ENCODE measurements at regions not wholly inside any gene's neighbourhood (a gene's known extent, or its start where the extent isn't known, plus 50 kb on each side); places are given as distances from the start of the nearest gene placed in this dataset.

DNA sequence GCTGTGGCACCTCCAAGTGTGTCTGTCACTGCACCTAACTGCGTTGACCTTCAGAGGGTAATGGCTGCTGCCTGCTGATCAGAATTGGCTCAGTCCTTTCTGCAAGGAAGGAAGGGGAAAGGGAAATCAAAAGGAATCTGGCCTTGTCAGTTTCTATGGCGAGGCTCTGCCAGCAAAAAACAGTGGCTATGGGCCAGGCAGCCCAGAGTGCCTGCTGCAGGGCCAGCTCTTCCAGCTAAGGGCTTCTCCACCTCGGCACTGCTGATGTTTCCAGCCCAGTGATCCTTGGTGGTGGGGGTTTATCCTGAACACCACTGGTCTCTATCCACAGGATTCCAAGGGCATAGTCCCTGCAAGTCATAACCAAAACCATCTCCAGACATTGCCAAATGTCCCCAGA, 184.3 kb downstream of the TJP1 start:
- no peak overlapping the region for H3K18ac ChIP-seq (ENCODE audit: low read depth in 1 of 2, low read length in 2 of 2)
- H2AK5ac ChIP-seq (ENCODE audit: low read length, severe bottlenecking) = no peak overlapping the region
- H3K4ac ChIP-seq (ENCODE audit: low read depth in 1 of 2, low read length in 2 of 2) = no peak overlapping the region
- 66% methylated on average over 3 of the region's 3 CpGs for WGBS
- no peak overlapping the region for H4K8ac ChIP-seq (ENCODE audit: low read length)
- H3K4me1 ChIP-seq (ENCODE audit: control insufficient read depth, insufficient read depth, low read depth, low read length) = peaks cover 1% of the 10 kb centered on the region
- no peaks in the 10 kb centered on the region for H3K79me1 ChIP-seq (replicated peaks; ENCODE audit: low read length, poor library complexity, severe bottlenecking)
- no peak overlapping the region for H4K91ac ChIP-seq (ENCODE audit: low read length)
- no peak overlapping the region for H2BK5ac ChIP-seq (ENCODE audit: low read depth, low read length, poor library complexity, severe bottlenecking)
- H2BK120ac ChIP-seq (ENCODE audit: low read depth, low read length) = no peak overlapping the region
- DNase-seq = no peak
- H3K4me3 ChIP-seq (ENCODE audit: insufficient read depth in 1 of 2, low read depth in 1 of 2, low read length in 2 of 2) = no peak overlapping the region
- H3K36me3 ChIP-seq (ENCODE audit: control insufficient read depth in 1 of 2, insufficient read depth in 2 of 2, low read depth in 1 of 2, low read length in 2 of 2) = no peaks in the 10 kb centered on the region
- H2BK15ac ChIP-seq (ENCODE audit: low read depth, poor library complexity, severe bottlenecking) = no peak overlapping the region
- H3K27me3 ChIP-seq (ENCODE audit: control insufficient read depth in 1 of 2, insufficient read depth in 1 of 2, low read length in 2 of 2) = peaks cover 8 to 14% of the 10 kb centered on the region in 2 experiments
- H2AFZ ChIP-seq (ENCODE audit: low read depth, low read length) = no peak overlapping the region
- H3K4me2 ChIP-seq (ENCODE audit: low read length, poor library complexity, severe bottlenecking) = no peak overlapping the region
- H3K23ac ChIP-seq (ENCODE audit: low read length in 2 of 2) = no peak overlapping the region
- no peak overlapping the region for H3K27ac ChIP-seq (ENCODE audit: low read length, poor library complexity, severe bottlenecking)
- no peaks in the 10 kb centered on the region for H3K9me3 ChIP-seq (ENCODE audit: control insufficient read depth, low read length)
- H3K9ac ChIP-seq (ENCODE audit: low read length) = no peak overlapping the region
- no peak overlapping the region for H2BK12ac ChIP-seq (ENCODE audit: low read length in 2 of 2)
- no peak overlapping the region for H3K14ac ChIP-seq (ENCODE audit: low read length in 2 of 2)

DNA sequence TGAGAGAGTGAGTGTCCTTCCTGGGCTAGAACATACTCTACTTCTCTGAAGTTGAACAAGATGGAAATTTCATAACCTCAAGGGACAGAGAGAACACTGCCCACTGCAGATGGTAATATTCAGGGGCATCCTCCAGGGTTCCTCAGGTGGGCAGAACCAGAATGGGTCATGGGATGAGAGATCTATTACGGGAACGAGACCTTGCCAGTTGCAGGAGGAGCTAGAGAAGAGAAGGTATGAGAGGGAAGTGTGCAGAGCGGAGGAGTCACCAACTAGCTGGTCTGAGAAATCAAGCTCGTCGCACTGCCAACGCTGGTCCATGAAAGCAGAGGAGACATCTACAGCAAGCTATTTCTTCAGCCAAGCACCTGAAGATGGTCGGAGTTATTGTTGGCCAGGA, 184.7 kb downstream of the TJP1 start:
- Histone ChIP-seq H3K9me3 (ENCODE audit: control insufficient read depth, low read length) (no peaks in the 10 kb centered on the region), H3K4me3 (ENCODE audit: insufficient read depth in 1 of 2, low read depth in 1 of 2, low read length in 2 of 2) (no peak overlapping the region), H3K4ac (ENCODE audit: low read depth in 1 of 2, low read length in 2 of 2) (no peak overlapping the region), H3K36me3 (ENCODE audit: control insufficient read depth in 1 of 2, insufficient read depth in 2 of 2, low read depth in 1 of 2, low read length in 2 of 2) (no peaks in the 10 kb centered on the region), H3K4me1 (ENCODE audit: control insufficient read depth, insufficient read depth, low read depth, low read length) (peaks cover 1% of the 10 kb centered on the region), H2BK120ac (ENCODE audit: low read depth, low read length) (no peak overlapping the region), H3K9ac (ENCODE audit: low read length) (no peak overlapping the region), H3K27me3 (ENCODE audit: control insufficient read depth in 1 of 2, insufficient read depth in 1 of 2, low read length in 2 of 2) (peaks cover 13 to 14% of the 10 kb centered on the region in 2 experiments), H4K8ac (ENCODE audit: low read length) (no peak overlapping the region), H2AFZ (ENCODE audit: low read depth, low read length) (no peak overlapping the region), H3K27ac (ENCODE audit: low read length, poor library complexity, severe bottlenecking) (no peak overlapping the region), H2AK5ac (ENCODE audit: low read length, severe bottlenecking) (no peak overlapping the region), H2BK5ac (ENCODE audit: low read depth, low read length, poor library complexity, severe bottlenecking) (no peak overlapping the region), H4K91ac (ENCODE audit: low read length) (no peak overlapping the region), H3K18ac (ENCODE audit: low read depth in 1 of 2, low read length in 2 of 2) (no peak overlapping the region), H3K4me2 (ENCODE audit: low read length, poor library complexity, severe bottlenecking) (no peak overlapping the region), H3K23ac (ENCODE audit: low read length in 2 of 2) (no peak overlapping the region), H3K14ac (ENCODE audit: low read length in 2 of 2) (no peak overlapping the region), H3K79me1 (replicated peaks; ENCODE audit: low read length, poor library complexity, severe bottlenecking) (no peaks in the 10 kb centered on the region), H2BK15ac (ENCODE audit: low read depth, poor library complexity, severe bottlenecking) (no peak overlapping the region), H2BK12ac (ENCODE audit: low read length in 2 of 2) (no peak overlapping the region)
- 92% methylated on average over 7 of the region's 7 CpGs for WGBS
- DNase-seq = no peak

- no peaks in the 10 kb centered on the region for H3K9me3 ChIP-seq (ENCODE audit: control insufficient read depth, low read length)
- H3K4me2 ChIP-seq (ENCODE audit: low read length, poor library complexity, severe bottlenecking) = no peak overlapping the region
- H2AK5ac ChIP-seq (ENCODE audit: low read length, severe bottlenecking) = no peak overlapping the region
- no peak overlapping the region for H2BK12ac ChIP-seq (ENCODE audit: low read length in 2 of 2)
- no peak overlapping the region for H2BK5ac ChIP-seq (ENCODE audit: low read depth, low read length, poor library complexity, severe bottlenecking)
- no peak overlapping the region for H3K4me3 ChIP-seq (ENCODE audit: insufficient read depth in 1 of 2, low read depth in 1 of 2, low read length in 2 of 2)
- H3K18ac ChIP-seq (ENCODE audit: low read depth in 1 of 2, low read length in 2 of 2) = no peak overlapping the region
- peaks cover 1% of the 10 kb centered on the region for H3K4me1 ChIP-seq (ENCODE audit: control insufficient read depth, insufficient read depth, low read depth, low read length)
- H3K27ac ChIP-seq (ENCODE audit: low read length, poor library complexity, severe bottlenecking) = no peak overlapping the region
- no peak overlapping the region for H3K23ac ChIP-seq (ENCODE audit: low read length in 2 of 2)
- H3K27me3 ChIP-seq (ENCODE audit: control insufficient read depth in 1 of 2, insufficient read depth in 1 of 2, low read length in 2 of 2) = peaks cover 14 to 16% of the 10 kb centered on the region in 2 experiments
- H4K8ac ChIP-seq (ENCODE audit: low read length) = no peak overlapping the region
- H2BK15ac ChIP-seq (ENCODE audit: low read depth, poor library complexity, severe bottlenecking) = no peak overlapping the region
- H2AFZ ChIP-seq (ENCODE audit: low read depth, low read length) = no peak overlapping the region
- no peak overlapping the region for H3K9ac ChIP-seq (ENCODE audit: low read length)
- DNase-seq = no peak
- no peak overlapping the region for H3K4ac ChIP-seq (ENCODE audit: low read depth in 1 of 2, low read length in 2 of 2)
- no peak overlapping the region for H2BK120ac ChIP-seq (ENCODE audit: low read depth, low read length)
- H3K79me1 ChIP-seq (replicated peaks; ENCODE audit: low read length, poor library complexity, severe bottlenecking) = no peaks in the 10 kb centered on the region
- H3K36me3 ChIP-seq (ENCODE audit: control insufficient read depth in 1 of 2, insufficient read depth in 2 of 2, low read depth in 1 of 2, low read length in 2 of 2) = no peaks in the 10 kb centered on the region
- H4K91ac ChIP-seq (ENCODE audit: low read length) = no peak overlapping the region
- H3K14ac ChIP-seq (ENCODE audit: low read length in 2 of 2) = no peak overlapping the region
Observed at GRCh38 chr15:29636921-29637320, 185.3 kb downstream of the TJP1 start.

DNA sequence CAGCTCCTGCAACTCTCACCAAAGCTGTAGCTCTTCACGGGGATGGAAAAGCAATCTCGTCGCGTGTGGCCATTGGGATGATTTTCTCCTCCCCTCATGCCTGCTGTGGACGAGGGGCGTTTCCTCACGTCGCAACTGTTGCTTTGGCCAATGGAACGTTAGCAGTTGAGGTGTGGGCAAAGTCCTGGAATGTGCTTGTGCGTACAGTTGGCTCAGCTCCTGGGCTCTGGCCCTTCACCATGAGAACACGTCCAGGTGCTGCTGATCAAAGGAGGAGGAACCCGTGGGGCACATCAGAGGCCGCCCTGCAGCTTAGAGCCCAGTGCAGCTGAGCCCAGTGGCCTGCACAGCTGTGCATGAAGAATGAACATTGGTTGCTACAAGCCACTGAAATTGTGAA, 186.1 kb downstream of the TJP1 start:
- no peak overlapping the region for H3K27ac ChIP-seq (ENCODE audit: low read length, poor library complexity, severe bottlenecking)
- no peak overlapping the region for H2BK5ac ChIP-seq (ENCODE audit: low read depth, low read length, poor library complexity, severe bottlenecking)
- no peak overlapping the region for H2BK120ac ChIP-seq (ENCODE audit: low read depth, low read length)
- no peak overlapping the region for H3K9ac ChIP-seq (ENCODE audit: low read length)
- no peak overlapping the region for H3K4me2 ChIP-seq (ENCODE audit: low read length, poor library complexity, severe bottlenecking)
- 86% methylated on average over 13 of the region's 13 CpGs for WGBS
- no peaks in the 10 kb centered on the region for H3K36me3 ChIP-seq (ENCODE audit: control insufficient read depth in 1 of 2, insufficient read depth in 2 of 2, low read depth in 1 of 2, low read length in 2 of 2)
- H2AFZ ChIP-seq (ENCODE audit: low read depth, low read length) = no peak overlapping the region
- no peak overlapping the region for H3K4me3 ChIP-seq (ENCODE audit: insufficient read depth in 1 of 2, low read depth in 1 of 2, low read length in 2 of 2)
- no peak for DNase-seq
- H3K79me1 ChIP-seq (replicated peaks; ENCODE audit: low read length, poor library complexity, severe bottlenecking) = no peaks in the 10 kb centered on the region
- H3K4ac ChIP-seq (ENCODE audit: low read depth in 1 of 2, low read length in 2 of 2) = no peak overlapping the region
- H4K8ac ChIP-seq (ENCODE audit: low read length) = no peak overlapping the region
- no peak overlapping the region for H3K14ac ChIP-seq (ENCODE audit: low read length in 2 of 2)
- peaks cover 14 to 24% of the 10 kb centered on the region in 2 experiments for H3K27me3 ChIP-seq (ENCODE audit: control insufficient read depth in 1 of 2, insufficient read depth in 1 of 2, low read length in 2 of 2)
- no peaks in the 10 kb centered on the region for H3K9me3 ChIP-seq (ENCODE audit: control insufficient read depth, low read length)
- no peak overlapping the region for H4K91ac ChIP-seq (ENCODE audit: low read length)
- H3K4me1 ChIP-seq (ENCODE audit: control insufficient read depth, insufficient read depth, low read depth, low read length) = peaks cover 1% of the 10 kb centered on the region
- H2AK5ac ChIP-seq (ENCODE audit: low read length, severe bottlenecking) = no peak overlapping the region
- no peak overlapping the region for H2BK15ac ChIP-seq (ENCODE audit: low read depth, poor library complexity, severe bottlenecking)
- no peak overlapping the region for H2BK12ac ChIP-seq (ENCODE audit: low read length in 2 of 2)
- H3K18ac ChIP-seq (ENCODE audit: low read depth in 1 of 2, low read length in 2 of 2) = no peak overlapping the region
- no peak overlapping the region for H3K23ac ChIP-seq (ENCODE audit: low read length in 2 of 2)

All from mesenchymal stem cell (in vitro differentiated cells and primary cell).